ENCODE measurements at regions not wholly inside any gene's neighbourhood (a gene's known extent, or its start where the extent isn't known, plus 50 kb on each side); places are given as distances from the start of the nearest gene placed in this dataset.

DNA sequence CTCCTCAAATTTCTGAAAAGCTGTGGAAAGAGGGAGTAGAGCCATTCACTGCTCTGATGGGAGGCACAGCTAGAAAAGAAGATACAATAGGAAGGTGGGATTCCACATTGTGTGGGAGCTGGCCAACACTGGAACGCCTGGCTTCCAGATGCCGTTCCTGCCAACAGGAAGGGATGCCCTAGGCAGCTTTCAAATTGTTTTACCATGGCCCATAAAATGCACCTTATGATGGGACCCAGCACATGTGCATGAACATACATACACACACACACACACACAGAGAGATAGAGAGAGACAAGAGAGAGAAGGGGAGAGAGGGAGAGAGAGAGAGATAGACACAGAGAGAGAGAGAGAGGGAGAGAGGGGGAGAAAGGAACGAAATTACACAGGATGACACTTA lies 86.1 kb upstream of the BZW1 start:
- TF ChIP-seq, protein P1, sequence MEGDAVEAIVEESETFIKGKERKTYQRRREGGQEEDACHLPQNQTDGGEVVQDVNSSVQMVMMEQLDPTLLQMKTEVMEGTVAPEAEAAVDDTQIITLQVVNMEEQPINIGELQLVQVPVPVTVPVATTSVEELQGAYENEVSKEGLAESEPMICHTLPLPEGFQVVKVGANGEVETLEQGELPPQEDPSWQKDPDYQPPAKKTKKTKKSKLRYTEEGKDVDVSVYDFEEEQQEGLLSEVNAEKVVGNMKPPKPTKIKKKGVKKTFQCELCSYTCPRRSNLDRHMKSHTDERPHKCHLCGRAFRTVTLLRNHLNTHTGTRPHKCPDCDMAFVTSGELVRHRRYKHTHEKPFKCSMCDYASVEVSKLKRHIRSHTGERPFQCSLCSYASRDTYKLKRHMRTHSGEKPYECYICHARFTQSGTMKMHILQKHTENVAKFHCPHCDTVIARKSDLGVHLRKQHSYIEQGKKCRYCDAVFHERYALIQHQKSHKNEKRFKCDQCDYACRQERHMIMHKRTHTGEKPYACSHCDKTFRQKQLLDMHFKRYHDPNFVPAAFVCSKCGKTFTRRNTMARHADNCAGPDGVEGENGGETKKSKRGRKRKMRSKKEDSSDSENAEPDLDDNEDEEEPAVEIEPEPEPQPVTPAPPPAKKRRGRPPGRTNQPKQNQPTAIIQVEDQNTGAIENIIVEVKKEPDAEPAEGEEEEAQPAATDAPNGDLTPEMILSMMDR (IDR thresholded peaks at IDR 0.05; ENCODE audit: insufficient read depth, low read length): no peak
- TF ChIP-seq, protein P2, sequence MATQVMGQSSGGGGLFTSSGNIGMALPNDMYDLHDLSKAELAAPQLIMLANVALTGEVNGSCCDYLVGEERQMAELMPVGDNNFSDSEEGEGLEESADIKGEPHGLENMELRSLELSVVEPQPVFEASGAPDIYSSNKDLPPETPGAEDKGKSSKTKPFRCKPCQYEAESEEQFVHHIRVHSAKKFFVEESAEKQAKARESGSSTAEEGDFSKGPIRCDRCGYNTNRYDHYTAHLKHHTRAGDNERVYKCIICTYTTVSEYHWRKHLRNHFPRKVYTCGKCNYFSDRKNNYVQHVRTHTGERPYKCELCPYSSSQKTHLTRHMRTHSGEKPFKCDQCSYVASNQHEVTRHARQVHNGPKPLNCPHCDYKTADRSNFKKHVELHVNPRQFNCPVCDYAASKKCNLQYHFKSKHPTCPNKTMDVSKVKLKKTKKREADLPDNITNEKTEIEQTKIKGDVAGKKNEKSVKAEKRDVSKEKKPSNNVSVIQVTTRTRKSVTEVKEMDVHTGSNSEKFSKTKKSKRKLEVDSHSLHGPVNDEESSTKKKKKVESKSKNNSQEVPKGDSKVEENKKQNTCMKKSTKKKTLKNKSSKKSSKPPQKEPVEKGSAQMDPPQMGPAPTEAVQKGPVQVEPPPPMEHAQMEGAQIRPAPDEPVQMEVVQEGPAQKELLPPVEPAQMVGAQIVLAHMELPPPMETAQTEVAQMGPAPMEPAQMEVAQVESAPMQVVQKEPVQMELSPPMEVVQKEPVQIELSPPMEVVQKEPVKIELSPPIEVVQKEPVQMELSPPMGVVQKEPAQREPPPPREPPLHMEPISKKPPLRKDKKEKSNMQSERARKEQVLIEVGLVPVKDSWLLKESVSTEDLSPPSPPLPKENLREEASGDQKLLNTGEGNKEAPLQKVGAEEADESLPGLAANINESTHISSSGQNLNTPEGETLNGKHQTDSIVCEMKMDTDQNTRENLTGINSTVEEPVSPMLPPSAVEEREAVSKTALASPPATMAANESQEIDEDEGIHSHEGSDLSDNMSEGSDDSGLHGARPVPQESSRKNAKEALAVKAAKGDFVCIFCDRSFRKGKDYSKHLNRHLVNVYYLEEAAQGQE (IDR thresholded peaks at IDR 0.05; ENCODE audit: insufficient replicate concordance, low read depth): no peak
- TF ChIP-seq GABPA (IDR thresholded peaks at IDR 0.05; ENCODE audit: low read depth): no peak
- no peak for TF ChIP-seq POLR2AphosphoS5 (IDR thresholded peaks at IDR 0.05; ENCODE audit: low read depth)

All from HL-60 (cell line).